Kidney (tissue), 13 donors: ENCODE measurements at regions not wholly inside any gene's neighbourhood (a gene's known extent, or its start where the extent isn't known, plus 50 kb on each side); places are given as distances from the start of the nearest gene placed in this dataset.

Experiments
- DNase-seq, 5 donors: peaks; one replicate each; pipeline ENCODE4 v3.0.0-alpha.2; 2013 to 2020
- FAIRE-seq: peaks from 2 replicates; lab custom pipeline; 2012; peaks lifted over from hg19 to GRCh38; lab: Jason Lieb, UNC
- H3K27ac ChIP-seq, 2 donors: one replicate each; pipeline ENCODE4 v1.7.0; 2013; ENCODE audit warnings: low read depth in 2 of 2, low read length in 2 of 2, inconsistent platforms in 1 of 2
- H3K27me3 ChIP-seq: one replicate; pipeline ENCODE4 v1.7.1; 2013; ENCODE audit warnings: low read length, inconsistent platforms; ENCODE audit not compliant: control insufficient read depth, insufficient read depth
- H3K36me3 ChIP-seq, 3 donors: one replicate each; pipeline versions ENCODE4 v1.7.0 to v1.7.1; 2013; ENCODE audit warnings: low read length in 3 of 3, control low read depth in 1 of 3, inconsistent platforms in 1 of 3; ENCODE audit not compliant: insufficient read depth in 3 of 3, control insufficient read depth in 2 of 3
- H3K4me1 ChIP-seq, 3 donors: one replicate each; pipeline versions ENCODE4 v1.7.0 to v1.7.1; 2013; ENCODE audit warnings: low read length in 3 of 3, inconsistent platforms in 1 of 3, low read depth in 1 of 3; ENCODE audit not compliant: control insufficient read depth in 2 of 3, insufficient read depth in 2 of 3
- H3K4me3 ChIP-seq, 3 donors: one replicate each; pipeline versions ENCODE4 v1.7.0 to v1.8.1; 2013; ENCODE audit warnings: low read length in 3 of 3, control low read depth in 1 of 3, inconsistent platforms in 1 of 3
- H3K9ac ChIP-seq, 3 donors: one replicate each; pipeline versions ENCODE4 v1.7.0 to v1.7.1; 2013; ENCODE audit warnings: low read length in 3 of 3, control low read depth in 1 of 3, inconsistent platforms in 1 of 3
- H3K9me3 ChIP-seq, 3 donors: one replicate each; pipeline versions ENCODE4 v1.7.0 to v1.7.1; 2013; ENCODE audit warnings: low read length in 3 of 3, control low read depth in 1 of 3, inconsistent platforms in 1 of 3; ENCODE audit not compliant: control insufficient read depth in 2 of 3, insufficient read depth in 1 of 3
- intact Hi-C: fragments of 100-400 bp; cut with DNase I; formaldehyde crosslinking; loops from one replicate; pipeline ENCODE4 v1.11.1; 2022
- TF ChIP-seq, protein P1 (sequence below): IDR thresholded peaks from 3 replicates; pipeline ENCODE4 v1.5.1; 2012; ENCODE audit warnings: mild to moderate bottlenecking, moderate library complexity, borderline replicate concordance; ENCODE audit not compliant: insufficient read depth; ENCODE audit errors: extremely low read depth
- donor health status: control.
- donor health status: control.
- donor health status: control.
- donor health status: control.
- donor health status: control.
- donor health status: DM: yes; HTN: yes; CAD: no.
- donor health status: Normal renal cell carcinoma (clear cell type).

DNA sequence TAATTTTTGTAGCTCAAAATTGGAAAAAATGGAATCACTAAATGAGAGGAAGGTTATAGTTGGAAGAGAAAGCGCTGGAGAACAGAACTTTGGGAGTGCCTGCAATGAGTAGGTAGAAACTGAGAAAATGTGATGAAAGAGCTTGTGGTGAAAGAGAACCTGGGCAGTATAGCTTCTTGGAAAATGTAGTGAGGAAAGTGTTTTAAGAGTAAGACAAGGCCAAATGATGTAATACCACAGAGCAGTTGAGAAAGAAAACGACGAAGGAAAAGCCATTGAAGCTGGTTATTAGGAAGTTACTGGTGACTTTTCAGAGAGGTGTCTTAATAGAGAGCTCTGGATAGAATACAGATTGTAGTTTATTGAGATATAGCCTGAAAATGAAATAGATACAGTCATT is 255.3 kb downstream of the AEBP2 start:
- H3K9ac ChIP-seq = no peak overlapping the region
- H3K9me3 ChIP-seq = no peaks in the 10 kb centered on the region
- H3K36me3 ChIP-seq = no peaks in the 10 kb centered on the region
- FAIRE-seq (no peak), DNase-seq (peak in 2 of 5 donors; percentile 6 to 13)
- H3K27ac ChIP-seq = peak overlapping the region in 1 of 2 donors; percentile 23
- no peak overlapping the region for H3K4me3 ChIP-seq
- intact Hi-C loops = no loop called here
- TF ChIP-seq, protein P1, sequence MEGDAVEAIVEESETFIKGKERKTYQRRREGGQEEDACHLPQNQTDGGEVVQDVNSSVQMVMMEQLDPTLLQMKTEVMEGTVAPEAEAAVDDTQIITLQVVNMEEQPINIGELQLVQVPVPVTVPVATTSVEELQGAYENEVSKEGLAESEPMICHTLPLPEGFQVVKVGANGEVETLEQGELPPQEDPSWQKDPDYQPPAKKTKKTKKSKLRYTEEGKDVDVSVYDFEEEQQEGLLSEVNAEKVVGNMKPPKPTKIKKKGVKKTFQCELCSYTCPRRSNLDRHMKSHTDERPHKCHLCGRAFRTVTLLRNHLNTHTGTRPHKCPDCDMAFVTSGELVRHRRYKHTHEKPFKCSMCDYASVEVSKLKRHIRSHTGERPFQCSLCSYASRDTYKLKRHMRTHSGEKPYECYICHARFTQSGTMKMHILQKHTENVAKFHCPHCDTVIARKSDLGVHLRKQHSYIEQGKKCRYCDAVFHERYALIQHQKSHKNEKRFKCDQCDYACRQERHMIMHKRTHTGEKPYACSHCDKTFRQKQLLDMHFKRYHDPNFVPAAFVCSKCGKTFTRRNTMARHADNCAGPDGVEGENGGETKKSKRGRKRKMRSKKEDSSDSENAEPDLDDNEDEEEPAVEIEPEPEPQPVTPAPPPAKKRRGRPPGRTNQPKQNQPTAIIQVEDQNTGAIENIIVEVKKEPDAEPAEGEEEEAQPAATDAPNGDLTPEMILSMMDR = no peak
- no peaks in the 10 kb centered on the region for H3K27me3 ChIP-seq
- H3K4me1 ChIP-seq = no peaks in the 10 kb centered on the region

DNA sequence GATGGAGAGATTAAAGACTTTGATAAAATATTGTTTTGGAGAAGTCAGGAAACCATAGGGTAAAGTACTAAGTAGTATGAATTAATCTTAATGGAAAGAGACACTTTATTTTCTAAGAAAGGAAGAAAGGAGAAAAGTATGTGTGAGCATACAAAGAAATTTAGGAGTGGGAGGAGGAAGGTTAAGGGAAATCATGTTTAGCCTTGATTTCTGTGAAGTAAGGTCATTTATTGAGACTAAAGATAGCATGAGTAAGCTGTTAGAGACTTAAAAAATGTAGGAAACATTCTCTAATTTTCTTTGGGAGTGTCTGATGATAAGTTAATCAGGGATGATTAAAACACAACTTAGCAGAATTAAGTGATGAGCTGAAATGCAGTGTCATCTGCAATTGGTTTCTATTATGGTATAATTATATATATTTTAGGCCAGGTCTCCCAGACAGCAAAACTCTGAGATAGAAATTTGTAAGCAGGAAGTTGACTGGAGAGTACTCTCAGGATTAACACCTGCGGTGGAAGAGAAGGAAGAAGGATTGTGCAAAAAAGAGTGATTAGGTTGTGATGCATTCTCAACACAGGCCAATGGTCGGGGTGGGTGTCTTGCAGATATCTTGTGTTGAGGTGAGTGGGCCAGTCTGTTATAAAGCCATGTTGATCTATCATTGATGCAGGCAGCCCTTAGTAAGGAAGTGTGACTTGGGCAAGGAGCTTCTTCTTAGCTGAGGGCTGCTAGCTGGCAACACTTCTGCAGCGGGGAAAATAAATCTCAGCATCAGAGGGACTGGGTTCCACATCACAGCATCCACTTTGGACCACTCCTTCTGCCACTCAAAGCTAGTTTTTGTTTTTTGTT is 256.2 kb downstream of the AEBP2 start:
- Histone ChIP-seq H3K4me3 (no peak overlapping the region), H3K36me3 (no peaks in the 10 kb centered on the region), H3K9ac (no peak overlapping the region), H3K27ac (no peak overlapping the region), H3K27me3 (no peaks in the 10 kb centered on the region), H3K9me3 (no peaks in the 10 kb centered on the region), H3K4me1 (no peaks in the 10 kb centered on the region)
- peak; percentile 54 for FAIRE-seq
- TF ChIP-seq, protein P1 = no peak
- intact Hi-C loops = no loop called here
- DNase-seq = peak in 2 of 5 donors; percentile 15 to 36

DNA sequence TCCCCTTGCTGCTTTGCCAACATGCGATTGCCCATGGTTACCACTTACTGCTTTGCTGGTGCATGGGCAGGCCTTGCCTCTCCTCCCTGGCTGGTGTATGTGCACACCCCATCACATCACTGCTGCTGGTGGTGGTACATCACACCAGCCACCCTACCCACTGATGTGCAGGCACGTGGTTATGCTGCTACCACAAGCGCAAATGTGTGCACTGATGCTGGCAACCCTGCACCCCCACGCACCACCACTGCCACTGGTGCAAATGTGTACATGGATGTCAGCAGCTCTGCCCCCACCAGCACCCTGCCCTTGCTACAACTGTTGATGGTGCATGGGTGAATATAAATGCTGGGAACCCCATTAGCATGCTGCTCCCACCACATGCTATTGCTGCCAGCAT is 261.7 kb downstream of the AEBP2 start:
- H3K4me1 ChIP-seq = no peaks in the 10 kb centered on the region
- H3K9ac ChIP-seq = no peak overlapping the region
- no peaks in the 10 kb centered on the region for H3K9me3 ChIP-seq
- FAIRE-seq (no peak), DNase-seq (peak in 1 of 5 donors; percentile 48)
- H3K36me3 ChIP-seq = no peaks in the 10 kb centered on the region
- H3K27ac ChIP-seq = no peak overlapping the region
- no peak overlapping the region for H3K4me3 ChIP-seq
- TF ChIP-seq, protein P1 = no peak
- H3K27me3 ChIP-seq = no peaks in the 10 kb centered on the region
- intact Hi-C loops = no loop called here
